GM18508 (cell line): ENCODE measurements at regions not wholly inside any gene's neighbourhood (a gene's known extent, or its start where the extent isn't known, plus 50 kb on each side); places are given as distances from the start of the nearest gene placed in this dataset.

Source experiments
- ATAC-seq: cut with Tn5 transposase; IDR thresholded peaks from one replicate; pipeline ENCODE4 v1.9.1; 2021; ENCODE audit warnings: moderate number of reproducible peaks; ENCODE audit not compliant: insufficient read depth, unreplicated experiment

DNA sequence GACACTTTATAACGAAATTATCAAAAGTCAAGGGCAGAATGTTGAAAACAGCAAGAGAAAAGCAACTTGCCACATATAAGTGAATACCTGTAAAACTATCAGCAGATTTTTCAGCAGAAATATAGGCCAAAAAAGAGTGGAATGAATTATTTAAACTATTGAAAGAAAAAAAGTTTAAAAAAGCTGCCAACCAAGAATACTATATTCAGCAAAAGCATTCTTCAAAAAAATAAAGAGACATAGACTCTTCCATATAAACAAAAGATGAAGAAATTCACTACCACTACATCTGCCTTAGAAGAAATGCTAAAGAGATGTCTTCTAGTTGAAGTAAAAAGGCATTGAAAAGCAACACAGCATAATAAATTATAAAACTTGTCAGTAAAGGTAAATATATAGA is 80.6 kb upstream of the CPNE8 start:
- ATAC-seq, result no peak

- ATAC-seq, result no peak
Measured at GRCh38 chr12:38984388-38984787, 79.0 kb upstream of the CPNE8 start.

- ATAC-seq, result no peak
Measured at GRCh38 chr12:38983117-38983571, 77.8 kb upstream of the CPNE8 start.

DNA sequence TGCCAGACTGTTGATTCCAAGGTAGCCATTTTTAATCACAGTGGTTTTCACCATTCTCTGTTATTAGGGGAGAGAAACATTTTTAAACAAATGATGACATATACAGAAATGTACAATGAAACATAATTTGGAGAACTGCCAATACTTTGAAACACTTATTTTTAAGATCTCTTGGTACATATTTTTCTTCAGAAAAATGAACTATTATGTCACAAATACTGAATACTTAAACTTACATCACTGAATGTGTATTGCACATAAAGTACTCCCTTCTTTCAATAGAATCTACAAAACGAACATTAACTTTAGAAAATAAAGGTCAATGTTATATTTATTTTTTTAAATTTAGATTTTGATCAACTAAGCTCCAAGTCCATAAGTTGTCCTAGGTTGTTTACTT is 71.7 kb upstream of the CPNE8 start:
- ATAC-seq, result no peak

- ATAC-seq, result no peak
Measured at GRCh38 chr12:38969706-38970105, 64.3 kb upstream of the CPNE8 start.

DNA sequence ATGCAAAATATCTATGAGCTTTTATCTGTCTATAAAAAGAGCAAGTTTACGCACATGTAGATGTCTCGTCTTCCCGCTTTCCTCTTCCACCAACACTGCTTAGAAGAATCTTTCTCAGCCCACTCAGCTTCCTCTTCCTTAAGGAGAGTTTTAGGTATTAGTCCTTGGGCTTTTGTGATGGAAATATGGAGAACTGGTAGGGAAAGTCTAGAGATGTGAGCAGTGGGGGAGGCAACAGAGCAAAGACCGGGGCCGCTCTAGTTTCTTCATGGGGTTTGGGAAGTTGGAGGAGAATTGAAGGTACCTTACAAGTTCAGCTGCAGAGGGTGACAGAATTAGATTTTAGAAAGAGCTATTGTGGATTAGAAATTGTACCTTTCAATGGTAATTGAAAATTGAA is 56.3 kb upstream of the CPNE8 start:
- no peak for ATAC-seq

DNA sequence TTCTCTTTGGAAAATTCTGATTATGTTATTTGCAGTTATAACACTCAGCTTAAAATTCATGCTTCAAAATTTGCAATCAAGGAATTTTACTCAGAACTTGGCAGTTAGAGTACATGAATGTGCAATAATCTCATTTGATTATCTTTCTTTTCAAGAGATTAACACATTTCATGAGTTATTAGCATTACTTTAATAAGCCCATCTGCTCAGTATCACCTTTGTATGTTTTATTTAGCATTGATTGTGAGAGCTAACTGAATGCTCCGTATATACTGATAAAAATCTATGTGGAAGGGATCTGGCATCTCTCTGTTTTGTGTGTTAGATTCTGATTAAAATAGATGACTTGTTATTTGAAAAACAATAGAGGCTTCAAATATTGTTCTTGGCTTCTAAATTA is 55.6 kb upstream of the CPNE8 start:
- no peak for ATAC-seq

GRCh38 chr12:38956337-38956736 is 50.9 kb upstream of the CPNE8 start:
- ATAC-seq, result no peak
